GM12892 (cell line): ENCODE measurements at regions not wholly inside any gene's neighbourhood (a gene's known extent, or its start where the extent isn't known, plus 50 kb on each side); places are given as distances from the start of the nearest gene placed in this dataset.
"Not testable (repeated sequence)": the region's sequence is repeated elsewhere in the genome, so short reads cannot be mapped to it uniquely, and the experiment has no call there.

Source experiments
- DNase-seq: peaks from one replicate; pipeline ENCODE4 v3.0.0; 2011; ENCODE audit not compliant: insufficient read length
- FAIRE-seq: peaks from 2 replicates; lab custom pipeline; 2011; peaks lifted over from hg19 to GRCh38; lab: Jason Lieb, UNC
- POLR2A ChIP-seq: IDR thresholded peaks from 2 replicates; pipeline ENCODE4 v1.6.1; 2011; ENCODE audit warnings: low read depth, low read length, control low read depth
- POLR2AphosphoS5 ChIP-seq: IDR thresholded peaks from 2 replicates; pipeline ENCODE4 v1.6.1; 2011; ENCODE audit warnings: low read depth, low read length, control low read depth
- TAF1 ChIP-seq: IDR thresholded peaks from 2 replicates; pipeline ENCODE4 v1.6.1; 2011; ENCODE audit warnings: low read depth, mild to moderate bottlenecking, control low read depth, low read length, borderline replicate concordance

DNA sequence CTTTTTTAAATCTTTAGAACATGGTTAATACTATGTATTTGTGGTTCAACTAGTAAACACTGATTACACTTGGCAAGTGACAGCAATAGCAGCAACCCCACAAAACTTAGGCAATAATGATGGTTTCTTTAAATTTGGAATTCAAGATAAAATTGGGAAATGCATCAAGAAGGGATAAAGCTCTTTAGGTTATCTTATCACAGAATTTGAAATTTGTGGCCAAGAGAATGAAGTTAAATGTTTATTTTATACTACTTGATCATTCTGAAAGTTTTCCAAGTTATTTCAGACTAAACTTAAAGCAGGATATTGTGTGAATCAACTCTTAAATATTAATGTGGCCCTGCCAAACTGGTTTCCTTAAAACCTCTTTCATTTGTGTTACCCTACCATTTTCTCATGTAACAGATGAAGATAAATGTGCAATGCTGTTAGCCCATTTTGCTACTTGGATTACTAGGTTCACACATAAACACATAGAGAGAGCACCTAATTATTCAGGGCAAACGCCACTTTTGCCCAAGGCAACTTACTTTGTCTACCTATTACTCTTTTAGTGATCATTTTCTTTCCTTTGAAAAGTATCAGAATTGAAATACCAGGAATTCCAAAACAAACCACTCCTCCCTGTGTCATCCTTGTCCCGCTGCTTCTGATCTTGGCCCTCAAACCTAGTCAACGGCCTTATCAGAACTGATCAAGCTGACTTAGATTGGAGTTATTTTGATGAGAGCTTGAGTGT, 186.7 kb upstream of the TENT5A start:
- FAIRE-seq (no peak), DNase-seq (no peak)
- no peak for TF ChIP-seq POLR2AphosphoS5
- TF ChIP-seq TAF1 = no peak
- TF ChIP-seq POLR2A = no peak

DNA sequence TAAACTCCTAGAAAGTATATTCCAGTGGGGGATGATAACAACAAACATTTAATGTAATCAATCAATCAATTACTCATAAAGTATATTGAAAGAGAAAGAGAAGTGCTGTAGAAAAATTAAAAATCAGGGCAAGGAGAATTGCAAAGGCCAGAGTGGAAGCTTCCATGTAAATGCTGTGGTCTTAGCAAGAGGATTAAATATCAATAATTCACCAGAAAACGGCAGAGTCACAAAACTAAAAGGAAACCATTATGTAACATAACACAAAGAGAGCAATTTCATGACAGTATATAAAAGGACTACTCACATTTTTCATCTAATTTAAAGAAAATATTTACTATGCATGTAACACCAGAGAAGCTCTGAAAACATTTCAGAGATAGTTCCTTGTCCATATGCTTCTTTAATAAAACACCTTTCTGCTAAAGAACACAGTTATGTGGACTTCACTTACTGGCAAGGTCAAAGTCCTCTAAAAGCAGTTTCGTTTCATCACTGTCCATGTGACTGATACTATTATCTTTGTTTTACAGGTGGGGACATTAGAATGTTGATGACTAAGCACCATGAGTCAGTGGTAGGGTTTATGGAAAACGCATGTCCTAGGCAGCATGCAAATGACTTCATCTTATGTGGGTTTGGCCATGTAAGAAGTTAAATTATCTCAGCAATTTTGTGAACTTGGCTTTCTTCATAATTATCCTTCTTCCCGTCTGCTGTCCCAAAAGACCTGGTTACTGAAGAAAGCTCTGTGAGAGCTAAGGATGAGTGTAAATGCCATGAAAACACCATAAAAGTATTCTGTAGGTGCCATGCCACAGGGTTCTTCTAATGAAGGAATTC, 185.8 kb upstream of the TENT5A start:
- DNase-seq (no peak), FAIRE-seq (peak; percentile 67)
- TF ChIP-seq POLR2A (no peak), POLR2AphosphoS5 (no peak), TAF1 (no peak)

DNA sequence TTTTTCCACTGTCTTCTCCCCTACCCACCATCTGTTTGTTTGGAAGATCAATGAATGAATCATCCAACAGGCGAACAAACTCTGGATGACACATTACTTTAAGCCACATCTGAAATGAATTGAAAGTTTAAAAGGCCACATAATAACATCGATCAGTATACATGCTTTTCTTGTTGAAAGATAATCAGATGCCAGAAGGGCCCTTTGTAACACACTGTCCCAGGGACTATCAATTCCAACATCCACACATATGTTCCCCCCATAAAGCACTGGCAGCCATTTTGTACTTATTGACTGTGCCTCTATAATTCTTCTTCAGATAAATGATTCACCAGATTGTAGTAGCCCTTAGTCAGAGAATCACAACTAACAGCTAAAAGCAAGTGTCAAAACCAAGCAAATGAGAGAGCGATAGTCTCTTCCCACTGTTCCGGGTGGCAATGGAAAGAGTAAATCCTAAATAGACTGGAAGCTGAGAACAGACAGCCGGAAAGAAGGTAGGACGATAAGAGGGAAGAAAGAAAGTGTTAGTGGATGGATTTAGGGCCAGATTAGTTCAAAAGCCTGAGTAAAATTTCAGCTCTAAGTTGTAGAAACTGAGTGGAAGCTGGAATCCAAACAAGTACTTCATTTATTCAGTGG, 184.9 kb upstream of the TENT5A start:
- no peak for FAIRE-seq
- DNase-seq = no peak
- TF ChIP-seq POLR2AphosphoS5 (no peak), TAF1 (no peak), POLR2A (no peak)

DNA sequence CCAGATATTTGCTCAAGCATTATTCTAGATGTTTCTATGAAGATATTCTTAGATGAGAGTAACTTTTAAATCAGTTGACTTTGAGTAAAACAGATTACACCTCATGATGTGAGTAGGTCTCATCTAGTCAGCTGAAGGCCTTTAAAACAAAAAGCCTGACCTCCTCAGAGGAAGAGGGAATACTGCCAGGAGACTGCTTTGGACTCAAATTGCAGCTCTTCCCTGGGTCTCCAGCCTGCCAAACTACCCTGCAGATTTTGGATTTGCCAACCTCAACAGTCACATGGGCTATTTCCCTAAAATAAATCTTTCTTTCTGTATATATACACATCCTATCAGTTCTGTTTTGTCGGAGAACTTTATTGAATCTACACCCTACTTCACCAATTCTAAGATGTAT, 182.5 kb upstream of the TENT5A start:
- TF ChIP-seq POLR2AphosphoS5 = no peak
- TF ChIP-seq POLR2A = no peak
- no peak for TF ChIP-seq TAF1
- FAIRE-seq (no peak), DNase-seq (no peak)

DNA sequence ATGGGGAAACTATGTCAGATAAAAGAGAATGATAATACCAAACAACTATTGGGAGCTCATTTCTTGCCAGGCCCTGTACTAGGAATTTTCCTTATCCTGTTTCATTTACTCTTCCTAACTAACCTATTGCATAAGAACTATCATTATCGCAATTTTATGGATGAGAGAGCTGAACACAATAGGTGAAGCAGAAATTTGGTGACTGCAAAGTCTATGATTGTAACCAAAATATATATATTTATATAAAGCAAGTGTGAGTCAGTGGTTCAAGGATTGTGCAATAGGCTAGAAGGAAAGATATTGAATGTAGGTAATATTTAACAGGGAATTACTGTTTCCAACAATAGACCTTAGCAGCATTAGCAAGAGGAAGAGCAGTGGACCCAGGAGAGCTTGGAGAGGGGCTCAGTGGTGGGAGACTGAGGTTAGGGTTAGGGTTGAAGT, 181.1 kb upstream of the TENT5A start:
- FAIRE-seq (no peak), DNase-seq (no peak)
- TF ChIP-seq POLR2A (no peak), TAF1 (no peak), POLR2AphosphoS5 (no peak)

DNA sequence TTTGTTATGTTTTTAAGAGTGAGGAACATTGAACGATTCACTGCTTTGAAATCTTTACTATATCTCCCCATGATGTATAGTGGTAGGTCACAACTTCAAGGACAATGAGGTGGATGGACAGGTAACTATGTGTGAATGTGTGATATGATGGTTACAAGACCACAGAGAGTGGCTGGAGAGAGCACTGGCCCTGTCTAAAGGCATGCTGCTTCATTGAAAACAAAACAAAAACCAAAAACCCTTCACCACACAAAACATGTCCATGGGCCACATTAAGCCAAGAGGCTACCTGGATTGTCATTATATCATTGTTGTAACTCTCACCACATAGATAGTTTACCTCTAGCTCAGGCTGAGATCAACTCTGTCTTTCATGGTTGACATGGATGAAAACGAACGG, 180.6 kb upstream of the TENT5A start:
- FAIRE-seq (no peak), DNase-seq (no peak)
- TF ChIP-seq POLR2AphosphoS5 (no peak), TAF1 (no peak), POLR2A (no peak)

DNA sequence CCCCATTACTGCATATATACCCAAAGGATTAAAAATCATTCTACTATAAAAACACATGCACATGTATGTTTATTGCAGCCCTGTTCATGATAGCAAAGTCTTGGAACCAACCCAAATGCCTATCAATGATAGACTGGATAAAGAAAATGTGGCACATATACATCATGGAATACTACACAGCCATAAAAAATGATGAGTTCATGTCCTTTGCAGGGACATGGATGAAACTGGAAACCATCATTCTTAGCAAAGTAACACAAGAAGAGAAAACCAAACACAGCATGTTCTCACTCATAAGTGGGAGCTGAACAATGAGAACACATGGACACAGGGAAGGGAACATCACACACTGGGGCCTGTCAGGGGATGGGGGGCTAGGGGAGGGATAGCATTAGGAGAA, 180.0 kb upstream of the TENT5A start:
- not testable (repeated sequence) for FAIRE-seq, DNase-seq

DNA sequence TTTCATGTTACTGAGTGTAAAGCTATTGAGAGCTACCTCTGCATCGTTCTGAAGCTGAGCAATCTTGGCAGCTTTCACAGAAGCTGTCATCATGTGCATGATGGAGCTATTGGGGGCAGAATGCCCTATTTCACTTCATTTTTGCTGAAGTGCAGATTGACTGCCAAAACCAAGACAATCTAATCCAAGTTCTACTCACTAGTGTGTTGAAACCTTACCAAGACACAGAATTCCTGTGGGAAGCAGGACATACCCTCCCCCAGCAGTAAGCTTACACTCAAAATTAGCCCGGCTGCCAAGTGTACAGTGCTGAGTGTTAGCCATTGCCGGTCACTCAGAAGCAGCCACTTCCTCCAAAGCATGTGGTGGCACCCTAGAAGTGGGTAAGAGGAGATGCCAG, 177.3 kb upstream of the TENT5A start:
- no peak for TF ChIP-seq TAF1
- no peak for TF ChIP-seq POLR2AphosphoS5
- no peak for TF ChIP-seq POLR2A
- DNase-seq (no peak), FAIRE-seq (no peak)

DNA sequence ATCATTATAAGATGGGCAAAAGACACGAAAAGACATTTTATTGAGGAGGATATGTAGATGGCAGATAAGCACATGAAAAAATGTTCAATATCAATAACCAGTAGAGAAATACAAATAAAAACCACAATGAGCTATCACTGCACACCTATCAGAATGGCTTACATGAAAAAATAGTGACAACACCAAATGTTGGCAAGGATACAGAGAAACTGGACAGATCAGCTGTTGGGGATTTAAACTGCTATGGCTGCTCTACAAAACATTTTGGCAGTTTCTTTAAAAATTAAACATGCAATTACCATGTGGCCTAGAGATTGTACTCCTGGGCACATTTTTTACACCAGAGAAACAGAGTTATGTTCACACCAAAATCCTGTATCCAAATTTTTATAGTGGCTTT, 172.7 kb upstream of the TENT5A start:
- FAIRE-seq (no peak), DNase-seq (no peak)
- TF ChIP-seq POLR2AphosphoS5 = no peak
- no peak for TF ChIP-seq POLR2A
- no peak for TF ChIP-seq TAF1

DNA sequence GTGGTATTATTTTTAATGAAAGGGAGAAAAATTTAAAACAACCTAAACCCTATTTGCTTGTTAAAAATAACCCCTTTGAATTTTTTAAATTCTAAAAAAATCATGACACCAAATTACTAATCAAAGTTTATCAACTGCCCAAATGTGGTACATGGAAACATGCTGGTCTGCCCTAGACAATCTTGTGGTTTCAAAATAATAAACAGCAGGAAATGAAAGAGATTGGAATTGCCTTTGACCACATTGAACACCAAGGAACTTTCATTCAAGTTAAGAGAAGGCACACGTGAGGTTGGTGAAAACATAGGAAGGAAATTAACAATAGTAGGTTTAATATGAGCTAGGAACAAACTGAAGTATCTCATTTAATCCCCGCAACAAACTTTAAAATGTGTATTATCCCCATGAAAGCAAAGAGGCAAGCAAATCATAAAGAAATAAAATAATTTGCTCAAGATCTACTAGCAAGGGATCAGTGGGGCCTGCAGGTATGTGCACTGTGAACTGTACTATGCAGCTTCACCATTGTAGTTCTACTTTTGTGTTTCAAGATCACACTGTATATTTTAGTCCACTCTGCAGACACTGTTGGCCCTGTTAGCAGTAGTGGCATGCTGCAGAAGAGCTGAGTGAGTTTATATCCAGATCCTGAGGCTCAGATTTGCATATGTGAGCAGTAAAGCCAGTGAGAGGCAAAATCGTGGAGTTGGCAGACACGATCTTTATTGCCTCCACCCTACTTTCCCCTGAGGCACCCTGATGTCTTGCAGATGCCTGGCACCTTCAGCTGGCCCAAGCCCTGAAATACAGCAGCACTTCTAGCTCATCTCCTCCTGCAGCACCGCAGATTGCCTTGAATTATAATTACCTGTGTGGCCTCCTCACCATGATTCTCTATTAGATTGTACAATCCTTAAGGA, 157.8 kb upstream of the TENT5A start:
- DNase-seq (no peak), FAIRE-seq (no peak)
- TF ChIP-seq TAF1 (no peak), POLR2A (no peak), POLR2AphosphoS5 (no peak)
